ENCODE measurements at regions not wholly inside any gene's neighbourhood (a gene's known extent, or its start where the extent isn't known, plus 50 kb on each side); places are given as distances from the start of the nearest gene placed in this dataset.

DNA sequence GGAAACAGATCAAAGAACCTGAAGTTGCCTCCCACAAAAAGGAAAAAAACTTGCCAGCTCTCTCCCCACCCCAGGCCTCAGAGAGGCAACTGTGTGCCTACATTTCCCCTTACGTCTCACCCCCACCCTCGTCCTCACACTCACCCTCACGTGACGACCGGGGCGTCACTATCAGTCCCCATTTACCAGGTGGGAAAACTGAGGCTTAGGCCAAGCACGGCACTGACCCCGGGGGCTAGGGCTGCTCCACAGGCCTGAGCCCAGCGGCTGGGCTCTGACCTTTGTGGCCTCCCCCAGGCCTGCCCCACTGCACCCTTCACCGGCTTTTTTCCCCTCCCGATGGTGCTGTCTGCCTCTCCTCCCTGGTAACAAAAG lies 51.5 kb upstream of the RUNX3 start:
- Histone ChIP-seq H3K4me1 (ENCODE audit: control insufficient read depth, low read length) (no peaks in the 10 kb centered on the region), H3K27me3 (ENCODE audit: control insufficient read depth, low read length) (peaks cover 2% of the 10 kb centered on the region; the same call in 1 of the 2 replicates), H3K36me3 (ENCODE audit: control insufficient read depth, low read length) (no peaks in the 10 kb centered on the region), H4K20me1 (ENCODE audit: control insufficient read depth, insufficient read depth, low read depth, low read length) (no peaks in the 10 kb centered on the region), H3K27ac (ENCODE audit: low read depth, low read length) (no peak overlapping the region), H3K4me2 (ENCODE audit: low read length) (no peak overlapping the region), H3K4me3 (ENCODE audit: low read length) (no peak overlapping the region), H3F3A (ENCODE audit: control insufficient read depth, insufficient read depth) (no peaks in the 10 kb centered on the region), H3K9me2 (replicated peaks; ENCODE audit: control insufficient read depth, low read length) (no peaks in the 10 kb centered on the region), H3K79me2 (ENCODE audit: control insufficient read depth, low read length) (no peaks in the 10 kb centered on the region), H3K9me3 (ENCODE audit: control insufficient read depth, insufficient read depth, low read length) (peaks cover 15% of the 10 kb centered on the region)
- TF ChIP-seq EZH2phosphoT487 (IDR thresholded peaks at IDR 0.05; ENCODE audit: borderline replicate concordance, low read length) = no peak
- TF ChIP-seq, protein P1, sequence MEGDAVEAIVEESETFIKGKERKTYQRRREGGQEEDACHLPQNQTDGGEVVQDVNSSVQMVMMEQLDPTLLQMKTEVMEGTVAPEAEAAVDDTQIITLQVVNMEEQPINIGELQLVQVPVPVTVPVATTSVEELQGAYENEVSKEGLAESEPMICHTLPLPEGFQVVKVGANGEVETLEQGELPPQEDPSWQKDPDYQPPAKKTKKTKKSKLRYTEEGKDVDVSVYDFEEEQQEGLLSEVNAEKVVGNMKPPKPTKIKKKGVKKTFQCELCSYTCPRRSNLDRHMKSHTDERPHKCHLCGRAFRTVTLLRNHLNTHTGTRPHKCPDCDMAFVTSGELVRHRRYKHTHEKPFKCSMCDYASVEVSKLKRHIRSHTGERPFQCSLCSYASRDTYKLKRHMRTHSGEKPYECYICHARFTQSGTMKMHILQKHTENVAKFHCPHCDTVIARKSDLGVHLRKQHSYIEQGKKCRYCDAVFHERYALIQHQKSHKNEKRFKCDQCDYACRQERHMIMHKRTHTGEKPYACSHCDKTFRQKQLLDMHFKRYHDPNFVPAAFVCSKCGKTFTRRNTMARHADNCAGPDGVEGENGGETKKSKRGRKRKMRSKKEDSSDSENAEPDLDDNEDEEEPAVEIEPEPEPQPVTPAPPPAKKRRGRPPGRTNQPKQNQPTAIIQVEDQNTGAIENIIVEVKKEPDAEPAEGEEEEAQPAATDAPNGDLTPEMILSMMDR (IDR thresholded peaks at IDR 0.05; ENCODE audit: low read depth, low read length, poor library complexity, severe bottlenecking) = no peak

DNA sequence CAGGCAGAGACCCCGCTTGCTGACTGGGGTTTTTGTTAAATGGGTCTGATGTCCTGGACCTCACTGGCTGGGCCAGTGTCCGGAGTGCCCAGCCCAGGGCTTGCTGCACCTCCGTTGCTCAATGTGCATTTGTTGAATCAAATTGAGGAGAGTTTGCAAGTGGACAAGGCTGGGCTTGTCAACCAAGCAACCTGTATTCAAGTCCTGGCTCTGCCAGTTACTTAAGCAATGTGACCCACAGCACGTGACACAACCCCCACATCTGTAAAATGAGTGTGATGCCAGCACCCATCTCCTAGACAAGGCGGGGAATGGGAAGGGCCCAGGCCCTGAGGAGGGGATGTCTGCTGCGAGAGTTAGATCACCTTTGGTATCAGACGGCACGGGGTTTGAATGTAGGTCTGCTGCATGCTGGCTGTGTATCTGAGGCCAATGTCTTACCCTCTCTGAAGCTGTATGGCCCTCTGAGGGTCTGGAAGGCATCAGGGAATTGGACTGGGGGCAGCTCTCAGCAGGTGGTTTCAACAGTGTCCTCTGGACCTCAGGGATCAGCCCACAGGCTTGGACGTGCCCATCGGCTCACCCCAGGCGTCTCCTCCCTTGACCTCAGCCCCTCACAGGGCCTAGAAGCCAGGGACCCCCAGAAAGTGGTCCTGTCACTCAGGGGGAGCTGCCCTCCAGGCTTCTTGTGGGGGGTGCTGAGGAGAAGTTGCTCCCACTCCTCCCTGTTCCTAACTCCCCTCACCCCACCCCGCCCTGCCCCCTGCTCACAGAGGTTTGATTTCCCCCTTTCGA lies 51.0 kb upstream of the RUNX3 start:
- Histone ChIP-seq H3K79me2 (ENCODE audit: control insufficient read depth, low read length) (no peaks in the 10 kb centered on the region), H3K27me3 (ENCODE audit: control insufficient read depth, low read length) (peaks cover 2% of the 10 kb centered on the region; the same call in 1 of the 2 replicates), H4K20me1 (ENCODE audit: control insufficient read depth, insufficient read depth, low read depth, low read length) (no peaks in the 10 kb centered on the region), H3F3A (ENCODE audit: control insufficient read depth, insufficient read depth) (no peaks in the 10 kb centered on the region), H3K4me3 (ENCODE audit: low read length) (no peak overlapping the region), H3K4me1 (ENCODE audit: control insufficient read depth, low read length) (no peaks in the 10 kb centered on the region), H3K27ac (ENCODE audit: low read depth, low read length) (no peak overlapping the region), H3K4me2 (ENCODE audit: low read length) (no peak overlapping the region), H3K9me2 (replicated peaks; ENCODE audit: control insufficient read depth, low read length) (no peaks in the 10 kb centered on the region), H3K36me3 (ENCODE audit: control insufficient read depth, low read length) (no peaks in the 10 kb centered on the region), H3K9me3 (ENCODE audit: control insufficient read depth, insufficient read depth, low read length) (peaks cover 21% of the 10 kb centered on the region)
- TF ChIP-seq, protein P1 (IDR thresholded peaks at IDR 0.05; ENCODE audit: low read depth, low read length, poor library complexity, severe bottlenecking) = no peak
- no peak for TF ChIP-seq EZH2phosphoT487 (IDR thresholded peaks at IDR 0.05; ENCODE audit: borderline replicate concordance, low read length)

All from DOHH2 (cell line).